ENCODE measurements at regions not wholly inside any gene's neighbourhood (a gene's known extent, or its start where the extent isn't known, plus 50 kb on each side); places are given as distances from the start of the nearest gene placed in this dataset.
"Not testable (repeated sequence)": the region's sequence is repeated elsewhere in the genome, so short reads cannot be mapped to it uniquely, and the experiment has no call there.

DNA sequence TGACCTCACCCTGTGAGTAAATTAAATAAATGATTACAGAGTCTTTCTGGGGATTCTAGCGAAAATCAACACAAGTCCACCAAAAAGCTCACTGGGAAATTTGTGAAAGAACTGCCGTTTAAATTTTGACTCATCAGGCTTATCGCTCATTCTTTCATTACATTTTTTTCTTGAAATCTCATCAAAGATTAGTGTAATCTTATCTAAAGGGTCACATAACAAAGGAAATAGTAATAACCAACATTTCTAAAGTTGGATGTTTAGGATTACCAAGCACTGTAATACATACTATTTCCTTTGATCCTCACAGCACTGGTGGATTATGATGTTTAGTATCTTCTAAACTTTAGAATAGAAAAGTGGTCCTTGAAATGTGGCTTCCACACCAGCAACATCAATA, 111.1 kb upstream of the CBLB start:
- Histone ChIP-seq H3K36me3 (ENCODE audit: insufficient read depth, low read length) (no peaks in the 10 kb centered on the region), H3K4me1 (ENCODE audit: insufficient read depth, low read length, poor library complexity, severe bottlenecking) (peaks cover 4% of the 10 kb centered on the region), H4K20me1 (ENCODE audit: insufficient read depth, low read length, poor library complexity, severe bottlenecking) (no peaks in the 10 kb centered on the region), H3K79me2 (ENCODE audit: insufficient read depth, low read length) (no peaks in the 10 kb centered on the region), H2AFZ (ENCODE audit: low read length) (no peak overlapping the region), H3K9me2 (replicated peaks; ENCODE audit: low read depth, low read length) (no peaks in the 10 kb centered on the region), H3K9me3 (ENCODE audit: insufficient read depth, low read depth, low read length) (0 out of 2 replicates have a peak, but pooled peaks cover 7% of the 10 kb centered on the region), H3K4me2 (ENCODE audit: low read depth, low read length, poor library complexity, severe bottlenecking) (no peak overlapping the region), H3F3A (ENCODE audit: low read depth) (no peaks in the 10 kb centered on the region), H3K4me3 (ENCODE audit: low read length, poor library complexity, severe bottlenecking) (no peak overlapping the region), H3K9ac (ENCODE audit: low read depth, low read length, poor library complexity, severe bottlenecking) (no peak overlapping the region), H3K27me3 (ENCODE audit: insufficient read depth, low read length, poor library complexity, severe bottlenecking) (no peaks in the 10 kb centered on the region)
- TF ChIP-seq EZH2phosphoT487 (IDR thresholded peaks at IDR 0.05; ENCODE audit: borderline replicate concordance) = no peak
- TF ChIP-seq, protein P1, sequence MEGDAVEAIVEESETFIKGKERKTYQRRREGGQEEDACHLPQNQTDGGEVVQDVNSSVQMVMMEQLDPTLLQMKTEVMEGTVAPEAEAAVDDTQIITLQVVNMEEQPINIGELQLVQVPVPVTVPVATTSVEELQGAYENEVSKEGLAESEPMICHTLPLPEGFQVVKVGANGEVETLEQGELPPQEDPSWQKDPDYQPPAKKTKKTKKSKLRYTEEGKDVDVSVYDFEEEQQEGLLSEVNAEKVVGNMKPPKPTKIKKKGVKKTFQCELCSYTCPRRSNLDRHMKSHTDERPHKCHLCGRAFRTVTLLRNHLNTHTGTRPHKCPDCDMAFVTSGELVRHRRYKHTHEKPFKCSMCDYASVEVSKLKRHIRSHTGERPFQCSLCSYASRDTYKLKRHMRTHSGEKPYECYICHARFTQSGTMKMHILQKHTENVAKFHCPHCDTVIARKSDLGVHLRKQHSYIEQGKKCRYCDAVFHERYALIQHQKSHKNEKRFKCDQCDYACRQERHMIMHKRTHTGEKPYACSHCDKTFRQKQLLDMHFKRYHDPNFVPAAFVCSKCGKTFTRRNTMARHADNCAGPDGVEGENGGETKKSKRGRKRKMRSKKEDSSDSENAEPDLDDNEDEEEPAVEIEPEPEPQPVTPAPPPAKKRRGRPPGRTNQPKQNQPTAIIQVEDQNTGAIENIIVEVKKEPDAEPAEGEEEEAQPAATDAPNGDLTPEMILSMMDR (conservative IDR thresholded peaks at IDR 0.05; ENCODE audit: low read length) = no peak

DNA sequence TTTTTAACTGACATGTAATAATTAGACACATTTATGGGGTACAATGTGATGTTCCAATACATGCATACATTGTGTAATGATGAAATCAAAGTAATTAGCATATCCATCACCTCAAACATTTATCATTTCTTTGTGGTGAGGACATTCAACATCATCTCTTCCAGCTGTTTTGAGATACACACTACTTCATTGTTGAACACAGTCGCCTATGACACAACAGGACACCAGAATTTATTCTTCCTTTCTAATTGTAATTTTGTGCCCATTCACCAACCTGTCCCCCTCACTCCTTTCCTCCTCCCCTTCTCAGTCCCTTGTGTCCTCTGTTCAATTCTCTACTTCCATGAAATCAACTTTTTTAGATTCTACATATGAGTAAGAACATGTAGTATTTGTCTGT, 113.4 kb upstream of the CBLB start:
- H3K9me3 ChIP-seq (ENCODE audit: insufficient read depth, low read depth, low read length) = 0 out of 2 replicates have a peak, but pooled peaks cover 7% of the 10 kb centered on the region
- no peak overlapping the region for H3K4me2 ChIP-seq (ENCODE audit: low read depth, low read length, poor library complexity, severe bottlenecking)
- peaks cover 6% of the 10 kb centered on the region for H3K4me1 ChIP-seq (ENCODE audit: insufficient read depth, low read length, poor library complexity, severe bottlenecking)
- H3K27me3 ChIP-seq (ENCODE audit: insufficient read depth, low read length, poor library complexity, severe bottlenecking) = no peaks in the 10 kb centered on the region
- TF ChIP-seq, protein P1 (conservative IDR thresholded peaks at IDR 0.05; ENCODE audit: low read length) = no peak
- no peak for TF ChIP-seq EZH2phosphoT487 (IDR thresholded peaks at IDR 0.05; ENCODE audit: borderline replicate concordance)
- H3K9ac ChIP-seq (ENCODE audit: low read depth, low read length, poor library complexity, severe bottlenecking) = no peak overlapping the region
- no peaks in the 10 kb centered on the region for H3K79me2 ChIP-seq (ENCODE audit: insufficient read depth, low read length)
- no peak overlapping the region for H3K4me3 ChIP-seq (ENCODE audit: low read length, poor library complexity, severe bottlenecking)
- no peaks in the 10 kb centered on the region for H3K36me3 ChIP-seq (ENCODE audit: insufficient read depth, low read length)
- no peaks in the 10 kb centered on the region for H3F3A ChIP-seq (ENCODE audit: low read depth)
- H4K20me1 ChIP-seq (ENCODE audit: insufficient read depth, low read length, poor library complexity, severe bottlenecking) = no peaks in the 10 kb centered on the region
- H2AFZ ChIP-seq (ENCODE audit: low read length) = no peak overlapping the region
- no peaks in the 10 kb centered on the region for H3K9me2 ChIP-seq (replicated peaks; ENCODE audit: low read depth, low read length)

DNA sequence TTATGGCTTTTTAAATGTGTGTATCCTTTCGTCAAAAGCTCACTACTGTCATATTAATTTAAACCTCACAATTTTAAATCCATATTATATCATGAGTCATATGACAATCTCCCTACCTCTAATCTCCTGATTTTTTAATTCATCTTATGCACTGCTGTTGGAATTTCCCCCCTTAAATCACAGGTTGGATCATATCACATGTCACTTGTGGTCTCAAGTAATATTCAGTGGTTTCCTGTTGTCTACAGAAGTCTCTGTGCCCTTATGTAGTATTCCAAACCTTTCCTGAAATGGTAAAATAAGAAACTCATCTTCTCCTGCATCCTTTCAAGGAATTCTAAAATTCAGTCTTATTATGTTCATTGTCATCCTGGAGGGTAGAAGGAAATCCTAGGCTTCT, 116.0 kb upstream of the CBLB start:
- H3F3A ChIP-seq (ENCODE audit: low read depth) = no peaks in the 10 kb centered on the region
- H3K36me3 ChIP-seq (ENCODE audit: insufficient read depth, low read length) = no peaks in the 10 kb centered on the region
- TF ChIP-seq, protein P1 (conservative IDR thresholded peaks at IDR 0.05; ENCODE audit: low read length) = no peak
- no peak for TF ChIP-seq EZH2phosphoT487 (IDR thresholded peaks at IDR 0.05; ENCODE audit: borderline replicate concordance)
- no peaks in the 10 kb centered on the region for H3K27me3 ChIP-seq (ENCODE audit: insufficient read depth, low read length, poor library complexity, severe bottlenecking)
- H2AFZ ChIP-seq (ENCODE audit: low read length) = no peak overlapping the region
- H3K9ac ChIP-seq (ENCODE audit: low read depth, low read length, poor library complexity, severe bottlenecking) = no peak overlapping the region
- H3K9me2 ChIP-seq (replicated peaks; ENCODE audit: low read depth, low read length) = no peaks in the 10 kb centered on the region
- H4K20me1 ChIP-seq (ENCODE audit: insufficient read depth, low read length, poor library complexity, severe bottlenecking) = no peaks in the 10 kb centered on the region
- no peak overlapping the region for H3K4me2 ChIP-seq (ENCODE audit: low read depth, low read length, poor library complexity, severe bottlenecking)
- 0 out of 2 replicates have a peak, but pooled peaks cover 7% of the 10 kb centered on the region for H3K9me3 ChIP-seq (ENCODE audit: insufficient read depth, low read depth, low read length)
- H3K4me1 ChIP-seq (ENCODE audit: insufficient read depth, low read length, poor library complexity, severe bottlenecking) = peaks cover 6% of the 10 kb centered on the region
- H3K4me3 ChIP-seq (ENCODE audit: low read length, poor library complexity, severe bottlenecking) = no peak overlapping the region
- no peaks in the 10 kb centered on the region for H3K79me2 ChIP-seq (ENCODE audit: insufficient read depth, low read length)

DNA sequence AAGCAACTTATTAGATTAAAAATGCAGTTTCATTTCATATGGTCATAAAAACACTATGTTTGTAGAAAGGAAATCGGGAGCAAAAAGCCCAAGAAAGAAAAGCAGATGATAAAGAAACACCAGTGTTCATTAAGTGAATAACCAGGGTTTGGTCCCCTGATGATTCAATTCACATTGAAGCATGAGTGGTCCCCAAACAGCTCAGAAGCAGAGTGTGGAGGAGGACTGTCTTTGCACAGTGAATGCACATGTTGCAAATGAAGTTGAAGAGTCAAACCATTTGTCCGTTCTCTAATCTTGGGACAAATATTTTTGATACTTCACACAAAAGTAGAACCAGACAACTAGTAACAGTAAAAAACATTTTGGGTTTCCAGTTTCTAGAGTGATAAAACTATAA, 117.5 kb upstream of the CBLB start:
- H3K36me3 ChIP-seq (ENCODE audit: insufficient read depth, low read length); H3K27me3 ChIP-seq (ENCODE audit: insufficient read depth, low read length, poor library complexity, severe bottlenecking); H3K4me2 ChIP-seq (ENCODE audit: low read depth, low read length, poor library complexity, severe bottlenecking); H2AFZ ChIP-seq (ENCODE audit: low read length); H3F3A ChIP-seq (ENCODE audit: low read depth); H3K79me2 ChIP-seq (ENCODE audit: insufficient read depth, low read length); H4K20me1 ChIP-seq (ENCODE audit: insufficient read depth, low read length, poor library complexity, severe bottlenecking); H3K9me2 ChIP-seq (replicated peaks; ENCODE audit: low read depth, low read length); H3K9me3 ChIP-seq (ENCODE audit: insufficient read depth, low read depth, low read length); H3K9ac ChIP-seq (ENCODE audit: low read depth, low read length, poor library complexity, severe bottlenecking); H3K4me1 ChIP-seq (ENCODE audit: insufficient read depth, low read length, poor library complexity, severe bottlenecking); H3K4me3 ChIP-seq (ENCODE audit: low read length, poor library complexity, severe bottlenecking): not testable (repeated sequence)
